SU-DHL-6 (cell line): ENCODE measurements at regions not wholly inside any gene's neighbourhood (a gene's known extent, or its start where the extent isn't known, plus 50 kb on each side); places are given as distances from the start of the nearest gene placed in this dataset.

Source experiments
- H2AFZ ChIP-seq: fragments of 200-600 bp; sonication (generic); 2 replicates; pipeline ENCODE4 v1.6.1; 2014; ENCODE audit warnings: low read depth, mild to moderate bottlenecking, moderate library complexity, mixed read lengths, antibody characterized with exemption, low read length; ENCODE audit not compliant: severe bottlenecking
- H3F3A ChIP-seq: fragments of 200-600 bp; shearing (Covaris generic); 2 replicates; pipeline ENCODE4 v1.6.0; 2016; ENCODE audit warnings: antibody characterized with exemption, mild to moderate bottlenecking; ENCODE audit not compliant: insufficient read depth
- H3K27ac ChIP-seq: fragments of 200-600 bp; sonication (generic); 2 replicates; pipeline ENCODE4 v1.5.1; 2016; ENCODE audit warnings: low read depth, mild to moderate bottlenecking, low read length, moderate library complexity, mixed read lengths
- H3K27me3 ChIP-seq: fragments of 200-600 bp; sonication (generic), shearing (Covaris generic); 2 replicates; pipeline ENCODE4 v1.6.0; 2014; ENCODE audit warnings: mild to moderate bottlenecking, low read length
- H3K36me3 ChIP-seq: fragments of 200-600 bp; sonication (generic); 2 replicates; pipeline ENCODE4 v1.6.1; 2014; ENCODE audit warnings: mild to moderate bottlenecking, low read length, mixed read lengths
- H3K4me2 ChIP-seq: fragments of 300-600, 200-600 bp; shearing (Covaris generic), sonication (generic); 2 replicates; pipeline ENCODE4 v1.6.0; 2014; ENCODE audit warnings: low read length, low read depth, mild to moderate bottlenecking; ENCODE audit not compliant: poor library complexity, severe bottlenecking
- H3K4me3 ChIP-seq: fragments of 200-600 bp; sonication (generic); 2 replicates; pipeline ENCODE4 v1.5.1; 2014; ENCODE audit warnings: antibody characterized with exemption, low read length, mild to moderate bottlenecking, mixed read lengths; ENCODE audit not compliant: insufficient read depth, poor library complexity, severe bottlenecking
- H3K79me2 ChIP-seq: fragments of 200-600 bp; sonication (generic); 2 replicates; pipeline ENCODE4 v1.6.1; 2014; ENCODE audit warnings: mild to moderate bottlenecking, low read length, moderate library complexity; ENCODE audit not compliant: insufficient read depth
- H3K9ac ChIP-seq: fragments of 200-600 bp; sonication (generic); 2 replicates; pipeline ENCODE4 v1.7.0; 2014; ENCODE audit warnings: mild to moderate bottlenecking, low read length
- H3K9me2 ChIP-seq: fragments of 200-600 bp; sonication (generic); replicated peaks from 2 replicates; pipeline ENCODE4 v1.6.1; 2014; ENCODE audit warnings: low read length; ENCODE audit not compliant: insufficient read depth
- H3K9me3 ChIP-seq: fragments of 200-600 bp; sonication (generic); 2 replicates; pipeline ENCODE4 v1.6.1; 2014; ENCODE audit warnings: low read length, mixed read lengths; ENCODE audit not compliant: insufficient read depth
- H4K20me1 ChIP-seq: fragments of 200-600 bp; sonication (generic); 2 replicates; pipeline ENCODE4 v1.6.1; 2014; ENCODE audit warnings: low read depth, mild to moderate bottlenecking, antibody characterized with exemption, low read length, moderate library complexity, mixed read lengths
- CTCF ChIP-seq: fragments of 200-600 bp; sonication (generic); IDR thresholded peaks from one replicate; pipeline ENCODE4 v1.5.1; 2017; ENCODE audit warnings: antibody characterized with exemption, mild to moderate bottlenecking, low read length, moderate library complexity; ENCODE audit not compliant: insufficient read depth, poor library complexity, severe bottlenecking
- EZH2phosphoT487 ChIP-seq: fragments of 200-600 bp; sonication (generic), shearing (Covaris generic); conservative IDR thresholded peaks from 2 replicates; pipeline ENCODE4 v1.6.1; 2018; ENCODE audit warnings: mild to moderate bottlenecking, antibody characterized with exemption, low read length, moderate library complexity, mixed read lengths

GRCh38 chr7:127448566-127448965 is 56.1 kb upstream of the ZNF800 start:
- no peak overlapping the region for H3K9ac ChIP-seq
- H3K79me2 ChIP-seq, result no peaks in the 10 kb centered on the region
- H3K4me2 ChIP-seq, result no peak overlapping the region
- TF ChIP-seq CTCF, result no peak
- no peak for TF ChIP-seq EZH2phosphoT487
- H3K36me3 ChIP-seq, result no peaks in the 10 kb centered on the region
- H3K9me2 ChIP-seq, result no peaks in the 10 kb centered on the region
- H3K9me3 ChIP-seq, result peaks cover 15% of the 10 kb centered on the region; the same call in 1 of the 2 replicates
- no peaks in the 10 kb centered on the region for H3F3A ChIP-seq
- no peak overlapping the region for H2AFZ ChIP-seq
- H3K4me3 ChIP-seq, result no peak overlapping the region
- no peaks in the 10 kb centered on the region for H3K27me3 ChIP-seq
- no peaks in the 10 kb centered on the region for H4K20me1 ChIP-seq
- H3K27ac ChIP-seq, result no peak overlapping the region

GRCh38 chr7:127447326-127447945 is 54.9 kb upstream of the ZNF800 start:
- peak; percentile 82 for TF ChIP-seq CTCF
- TF ChIP-seq EZH2phosphoT487, result no peak
- Histone ChIP-seq H3K27ac (no peak overlapping the region), H3K4me3 (no peak overlapping the region), H3K9ac (no peak overlapping the region), H2AFZ (no peak overlapping the region), H3K36me3 (no peaks in the 10 kb centered on the region), H3K9me2 (no peaks in the 10 kb centered on the region), H3K79me2 (no peaks in the 10 kb centered on the region), H3F3A (no peaks in the 10 kb centered on the region), H4K20me1 (no peaks in the 10 kb centered on the region), H3K9me3 (peaks cover 15% of the 10 kb centered on the region; the same call in 1 of the 2 replicates), H3K27me3 (no peaks in the 10 kb centered on the region), H3K4me2 (no peak overlapping the region)

GRCh38 chr7:127446842-127447241 is 54.3 kb upstream of the ZNF800 start:
- no peaks in the 10 kb centered on the region for H3F3A ChIP-seq
- H3K27me3 ChIP-seq, result no peaks in the 10 kb centered on the region
- H3K4me3 ChIP-seq, result no peak overlapping the region
- H3K9me3 ChIP-seq, result peaks cover 15% of the 10 kb centered on the region; the same call in 1 of the 2 replicates
- H2AFZ ChIP-seq, result no peak overlapping the region
- no peak overlapping the region for H3K27ac ChIP-seq
- TF ChIP-seq EZH2phosphoT487 (no peak), CTCF (no peak)
- H4K20me1 ChIP-seq, result no peaks in the 10 kb centered on the region
- H3K4me2 ChIP-seq, result no peak overlapping the region
- H3K9ac ChIP-seq, result no peak overlapping the region
- no peaks in the 10 kb centered on the region for H3K79me2 ChIP-seq
- no peaks in the 10 kb centered on the region for H3K9me2 ChIP-seq
- no peaks in the 10 kb centered on the region for H3K36me3 ChIP-seq
